Stimulated activated naive CD8-positive, alpha-beta T cell treated with anti-CD3 and anti-CD28 coated beads, Interleukin-15, amount 100 ng/mL, for 72 hours (primary cell): ENCODE measurements at regions not wholly inside any gene's neighbourhood (a gene's known extent, or its start where the extent isn't known, plus 50 kb on each side); places are given as distances from the start of the nearest gene placed in this dataset.
"Not testable (repeated sequence)": the region's sequence is repeated elsewhere in the genome, so short reads cannot be mapped to it uniquely, and the experiment has no call there.

ENCODE experiments used
- ATAC-seq: fragments of 150-1000 bp; cut with Tn5 transposase; 2 replicates; pipeline ENCODE4 v1.10.0; 2021; ENCODE audit warnings: mild to moderate bottlenecking, moderate library complexity
- DNase-seq, 2 donors: peaks; one replicate each; pipeline ENCODE4 v3.0.0; 2021 to 2022
- H3K27ac Mint-ChIP-seq, 2 donors: one replicate each; pipeline ENCODE4 v1.8.0; 2022; ENCODE audit warnings: mild to moderate bottlenecking in 2 of 2, mixed read lengths in 2 of 2, moderate library complexity in 2 of 2
- H3K27me3 Mint-ChIP-seq: one replicate; pipeline ENCODE4 v1.8.0; 2022; ENCODE audit warnings: mixed read lengths
- H3K4me1 Mint-ChIP-seq: one replicate; pipeline ENCODE4 v1.8.0; 2022; ENCODE audit warnings: mild to moderate bottlenecking, mixed read lengths
- H3K4me3 Mint-ChIP-seq, 2 donors: one replicate each; pipeline ENCODE4 v1.8.0; 2022; ENCODE audit warnings: mild to moderate bottlenecking in 2 of 2, mixed read lengths in 2 of 2, moderate library complexity in 1 of 2
- H3K9me3 Mint-ChIP-seq, 2 donors: one replicate each; pipeline ENCODE4 v1.8.0; 2022; ENCODE audit warnings: mixed read lengths in 2 of 2

DNA sequence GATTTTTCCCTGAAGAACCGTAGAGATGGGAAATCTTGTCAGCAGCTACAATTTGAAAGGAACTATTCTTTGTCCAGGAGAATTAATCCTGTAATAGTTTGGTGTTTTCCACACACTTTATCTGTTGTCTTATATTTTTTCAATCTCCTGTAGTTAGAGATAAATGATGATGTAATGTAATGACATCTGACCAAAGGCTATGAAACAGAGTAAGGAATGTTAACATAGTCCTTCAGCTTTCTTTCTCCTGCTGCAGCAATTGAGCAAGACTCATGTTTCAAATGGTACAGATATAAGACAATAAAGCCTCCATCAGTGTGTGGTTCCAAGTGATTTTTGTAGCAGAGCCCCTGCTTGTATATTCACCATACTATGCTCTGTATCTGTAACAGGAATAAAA lies 1028.4 kb downstream of the SI start:
- no peak for DNase-seq

DNA sequence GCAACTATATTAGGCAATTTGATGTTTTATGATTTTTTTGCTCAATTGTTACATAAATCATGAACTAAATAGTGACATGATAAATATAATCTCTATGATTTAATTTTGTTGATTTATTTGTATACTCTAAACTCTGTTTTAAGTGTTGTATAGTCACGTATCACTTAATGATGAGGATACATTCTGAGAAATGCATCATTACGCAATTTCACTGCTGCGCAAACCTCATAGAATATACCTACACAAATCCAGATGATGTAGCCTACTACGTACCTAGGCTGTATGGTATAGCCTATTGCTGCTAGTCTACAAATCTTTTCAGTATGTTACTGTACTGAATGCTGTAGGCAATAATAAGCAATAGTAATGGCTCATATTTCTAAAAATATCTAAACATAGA lies 1029.8 kb downstream of the SI start:
- Mint-ChIP-seq H3K27me3 (no peaks in the 10 kb centered on the region), H3K4me1 (no peaks in the 10 kb centered on the region), H3K4me3 (no peak overlapping the region), H3K27ac (no peak overlapping the region), H3K9me3 (peaks cover 4 to 8% of the 10 kb centered on the region in 2 donors)
- DNase-seq (no peak), ATAC-seq (no peak)

More for the DNA sequence above, 1028.4 kb downstream of the SI start:
- Mint-ChIP-seq H3K4me1 (no peaks in the 10 kb centered on the region), H3K4me3 (no peak overlapping the region), H3K9me3 (peaks cover 0 to 8% of the 10 kb centered on the region in 2 donors), H3K27me3 (no peaks in the 10 kb centered on the region), H3K27ac (no peak overlapping the region)
- no peak for ATAC-seq

DNA sequence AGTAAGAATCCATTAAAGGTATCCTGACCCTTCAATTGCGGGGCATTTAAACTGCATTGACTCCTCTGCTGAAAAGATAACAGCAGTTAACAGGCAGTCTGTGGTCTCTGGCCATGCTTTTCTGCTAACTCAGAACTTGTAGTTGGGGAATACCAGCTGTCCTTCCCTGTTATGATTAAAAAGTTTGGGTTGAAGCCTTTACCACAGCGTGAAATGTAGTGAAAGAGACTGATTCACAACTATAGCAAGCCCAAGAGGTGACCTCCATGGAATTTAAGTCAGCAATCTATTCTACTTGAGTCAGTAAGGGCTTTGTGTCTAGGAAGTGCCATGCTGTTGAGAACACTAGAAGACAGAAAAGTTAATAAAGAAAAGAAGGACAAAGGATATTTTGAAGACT lies 1037.3 kb downstream of the SI start:
- Mint-ChIP-seq H3K27me3 (no peaks in the 10 kb centered on the region), H3K4me1 (no peaks in the 10 kb centered on the region), H3K27ac (no peak overlapping the region), H3K9me3 (peaks cover 9 to 21% of the 10 kb centered on the region in 2 donors), H3K4me3 (no peak overlapping the region)
- ATAC-seq (no peak), DNase-seq (no peak)

DNA sequence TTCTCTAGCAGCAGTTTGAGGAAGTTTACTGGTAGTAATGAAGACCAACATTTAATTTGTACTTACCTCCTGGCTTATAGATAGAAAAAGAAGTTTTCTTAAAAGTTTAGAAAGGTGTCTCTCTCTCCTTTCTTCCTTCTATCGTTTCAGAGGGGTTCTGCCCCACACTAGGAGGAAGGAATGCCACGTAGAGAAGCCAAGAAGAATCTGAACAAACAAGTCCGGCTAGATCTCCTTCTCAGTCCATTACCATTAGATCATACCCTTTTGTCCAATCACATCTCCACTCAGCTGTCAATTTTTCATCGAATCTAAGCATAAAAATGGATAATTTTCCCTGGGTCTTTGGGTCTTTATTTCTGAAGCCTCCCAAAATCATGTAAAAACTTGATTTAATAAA lies 1048.1 kb downstream of the SI start:
- H3K9me3 Mint-ChIP-seq, result peaks cover 0 to 8% of the 10 kb centered on the region in 2 donors
- no peak for ATAC-seq
- no peak overlapping the region for H3K27ac Mint-ChIP-seq
- H3K27me3 Mint-ChIP-seq, result no peaks in the 10 kb centered on the region
- no peaks in the 10 kb centered on the region for H3K4me1 Mint-ChIP-seq
- no peak overlapping the region for H3K4me3 Mint-ChIP-seq
- DNase-seq, result no peak

- Mint-ChIP-seq H3K4me3 (no peak overlapping the region), H3K9me3 (peaks cover 11 to 13% of the 10 kb centered on the region in 2 donors), H3K27me3 (no peaks in the 10 kb centered on the region), H3K4me1 (no peaks in the 10 kb centered on the region), H3K27ac (no peak overlapping the region)
- ATAC-seq, result no peak
- DNase-seq, result no peak
Observed at GRCh38 chr3:164024786-164025185, 1053.5 kb downstream of the SI start.

DNA sequence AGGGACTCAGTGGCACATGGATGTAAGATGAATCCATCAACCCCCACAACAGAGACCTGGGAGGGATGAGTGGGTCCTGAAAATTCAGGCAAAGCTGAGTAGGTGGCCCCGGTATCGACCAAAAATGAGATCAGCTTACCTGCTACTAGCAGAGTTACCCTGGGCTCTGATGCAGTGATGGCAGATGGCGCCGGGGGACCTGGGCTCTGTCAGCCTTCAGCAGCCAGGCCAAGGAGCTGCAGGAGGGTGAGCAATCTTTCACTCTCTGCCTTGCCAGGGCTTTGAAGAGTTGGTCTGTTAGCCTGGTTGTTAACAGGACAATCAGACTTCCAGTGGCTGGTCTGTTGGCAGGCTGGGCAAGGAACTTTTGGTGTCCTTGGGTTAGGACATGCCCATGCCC lies 1054.8 kb downstream of the SI start:
- DNase-seq, result no peak
- no peak overlapping the region for H3K27ac Mint-ChIP-seq
- H3K9me3 Mint-ChIP-seq, result peaks cover 11 to 13% of the 10 kb centered on the region in 2 donors
- H3K27me3 Mint-ChIP-seq, result no peaks in the 10 kb centered on the region
- H3K4me3 Mint-ChIP-seq, result no peak overlapping the region
- ATAC-seq, result no peak
- no peaks in the 10 kb centered on the region for H3K4me1 Mint-ChIP-seq

DNA sequence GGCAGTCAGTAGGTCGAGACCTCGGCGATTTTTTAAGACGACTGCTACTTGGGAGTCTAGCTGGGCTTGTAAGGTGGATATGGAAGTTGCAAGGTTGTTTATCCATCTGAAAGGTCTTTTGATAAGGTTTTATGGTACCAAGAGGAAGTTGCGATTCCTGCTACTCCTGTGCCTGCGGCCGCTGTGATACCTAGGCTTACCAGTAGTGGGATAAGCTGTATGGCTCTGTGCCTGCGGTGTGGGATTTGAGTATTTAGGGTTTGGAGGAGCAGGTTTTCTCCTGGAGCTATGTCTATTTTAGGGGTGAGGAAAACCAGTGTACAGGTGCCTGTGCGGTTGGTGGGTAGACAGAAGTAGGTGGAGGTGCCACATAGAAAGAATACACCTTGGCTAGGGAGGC lies 1059.8 kb downstream of the SI start:
- H3K9me3 Mint-ChIP-seq, result no peaks in the 10 kb centered on the region
- no peak overlapping the region for H3K4me3 Mint-ChIP-seq
- H3K4me1 Mint-ChIP-seq, result no peaks in the 10 kb centered on the region
- DNase-seq, result no peak
- H3K27ac Mint-ChIP-seq, result no peak overlapping the region
- H3K27me3 Mint-ChIP-seq, result no peaks in the 10 kb centered on the region
- ATAC-seq, result no peak

GRCh38 chr3:164007765-164008164 lies 1070.5 kb downstream of the SI start:
- no peak overlapping the region for H3K27ac Mint-ChIP-seq
- no peak overlapping the region for H3K4me3 Mint-ChIP-seq
- peaks cover 5 to 13% of the 10 kb centered on the region in 2 donors for H3K9me3 Mint-ChIP-seq
- no peak for DNase-seq
- no peak for ATAC-seq
- H3K4me1 Mint-ChIP-seq, result no peaks in the 10 kb centered on the region
- H3K27me3 Mint-ChIP-seq, result no peaks in the 10 kb centered on the region

- ATAC-seq, result no peak
- H3K27ac Mint-ChIP-seq, result no peak overlapping the region
- no peaks in the 10 kb centered on the region for H3K27me3 Mint-ChIP-seq
- H3K9me3 Mint-ChIP-seq, result peaks cover under 1 to 15% of the 10 kb centered on the region in 2 donors
- no peak overlapping the region for H3K4me3 Mint-ChIP-seq
- DNase-seq, result no peak
- H3K4me1 Mint-ChIP-seq, result no peaks in the 10 kb centered on the region
Observed at GRCh38 chr3:164004205-164004604, 1074.1 kb downstream of the SI start.

- not testable (repeated sequence) for H3K4me1 Mint-ChIP-seq, DNase-seq, H3K27me3 Mint-ChIP-seq, H3K4me3 Mint-ChIP-seq, ATAC-seq, H3K27ac Mint-ChIP-seq
- peaks cover 5 to 15% of the 10 kb centered on the region in 2 donors for H3K9me3 Mint-ChIP-seq
Observed at GRCh38 chr3:164003016-164003415, 1075.3 kb downstream of the SI start.

DNA sequence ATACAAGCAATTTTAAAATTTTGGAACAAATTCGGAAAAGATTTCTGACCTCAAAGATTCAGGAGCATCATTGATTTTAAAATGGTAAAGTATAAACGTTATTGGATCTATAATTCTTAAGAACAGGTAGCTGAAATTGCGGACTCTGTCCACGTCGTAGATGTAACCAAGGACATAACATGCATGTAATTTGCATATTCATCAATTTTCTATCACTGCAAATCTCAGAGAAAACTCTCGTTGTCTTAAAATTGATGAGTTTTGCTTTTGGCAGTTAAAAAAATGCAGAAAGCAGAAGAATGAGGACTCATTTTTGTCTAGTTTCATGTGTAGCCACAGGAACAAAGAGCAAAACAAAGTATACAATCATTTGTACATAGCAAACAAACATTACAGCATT lies 1094.4 kb downstream of the SI start:
- H3K9me3 Mint-ChIP-seq, result no peaks in the 10 kb centered on the region
- no peak overlapping the region for H3K4me3 Mint-ChIP-seq
- ATAC-seq, result no peak

GRCh38 chr3:163971861-163972260 lies 1106.4 kb downstream of the SI start:
- no peak overlapping the region for H3K4me3 Mint-ChIP-seq
- H3K27me3 Mint-ChIP-seq, result no peaks in the 10 kb centered on the region
- H3K4me1 Mint-ChIP-seq, result no peaks in the 10 kb centered on the region
- H3K9me3 Mint-ChIP-seq, result peaks cover 4 to 13% of the 10 kb centered on the region in 2 donors
- H3K27ac Mint-ChIP-seq, result no peak overlapping the region
- ATAC-seq (no peak), DNase-seq (no peak)

More for the DNA sequence above, 1094.4 kb downstream of the SI start:
- no peaks in the 10 kb centered on the region for H3K27me3 Mint-ChIP-seq
- no peak for DNase-seq
- H3K4me1 Mint-ChIP-seq, result no peaks in the 10 kb centered on the region
- H3K27ac Mint-ChIP-seq, result no peak overlapping the region

DNA sequence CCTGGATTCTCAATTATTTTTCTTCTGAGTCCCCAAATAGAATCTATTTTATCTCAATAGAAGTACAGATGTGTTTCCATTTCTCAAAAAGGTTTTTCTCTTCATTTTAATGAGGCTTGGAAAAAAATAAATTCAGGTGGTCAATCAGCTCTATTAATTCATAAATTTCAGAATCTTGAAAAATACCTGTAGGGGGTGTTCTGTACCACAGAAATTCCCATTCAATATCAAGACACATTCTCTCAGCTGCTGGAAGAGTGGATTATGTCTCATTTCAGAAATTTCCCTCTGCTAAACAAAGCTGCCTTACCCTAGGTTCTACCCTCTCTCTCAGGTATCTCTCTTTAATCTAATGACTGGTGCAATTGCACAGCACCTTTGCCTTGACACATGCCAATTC lies 1121.2 kb downstream of the SI start:
- DNase-seq (no peak), ATAC-seq (no peak)
- Mint-ChIP-seq H3K4me1 (no peaks in the 10 kb centered on the region), H3K27ac (no peak overlapping the region), H3K4me3 (no peak overlapping the region), H3K27me3 (no peaks in the 10 kb centered on the region), H3K9me3 (peaks cover 8 to 10% of the 10 kb centered on the region in 2 donors)

DNA sequence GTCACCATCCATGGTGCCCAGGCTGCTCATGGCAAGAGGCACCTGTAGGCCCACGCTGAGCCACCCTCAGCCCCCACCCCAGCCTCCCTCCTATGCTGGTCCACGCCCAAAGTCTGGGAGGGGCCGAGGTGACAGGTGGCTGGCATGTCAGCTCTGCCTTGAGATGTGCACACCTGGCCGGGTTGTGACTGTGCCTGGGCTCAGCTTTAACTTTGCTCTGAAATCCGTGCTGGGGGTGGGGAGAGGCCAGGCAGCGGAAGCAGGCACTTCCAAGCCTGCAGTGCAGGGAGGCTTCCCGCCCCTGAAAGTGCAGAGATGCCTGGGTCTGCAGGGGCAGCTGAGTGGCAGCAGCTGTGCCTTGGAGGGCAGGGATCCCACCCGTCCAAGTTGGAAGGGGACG lies 1124.8 kb downstream of the SI start:
- DNase-seq, result no peak
- H3K27me3 Mint-ChIP-seq, result no peaks in the 10 kb centered on the region
- no peaks in the 10 kb centered on the region for H3K4me1 Mint-ChIP-seq
- H3K9me3 Mint-ChIP-seq, result no peaks in the 10 kb centered on the region
- no peak overlapping the region for H3K4me3 Mint-ChIP-seq
- ATAC-seq, result no peak
- no peak overlapping the region for H3K27ac Mint-ChIP-seq

DNA sequence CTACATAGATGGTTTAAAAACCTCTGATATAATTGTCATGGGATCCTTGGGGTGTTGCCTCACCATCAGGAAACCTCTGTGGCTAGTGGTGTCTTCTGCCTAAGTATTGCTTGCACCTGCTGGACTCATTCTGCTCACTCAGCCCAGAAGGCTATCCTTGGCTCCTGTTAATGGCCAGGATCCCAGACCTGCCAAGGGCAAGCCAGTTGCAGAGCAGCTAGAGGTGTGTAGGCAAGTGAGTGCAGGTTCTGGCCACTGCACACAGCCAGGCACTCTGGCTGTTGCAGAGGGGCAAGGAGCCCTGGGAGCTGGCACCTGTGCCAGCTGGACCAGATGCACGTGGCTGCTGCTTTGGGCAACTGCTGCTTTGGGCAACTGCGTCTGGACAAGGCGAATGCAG lies 1125.8 kb downstream of the SI start:
- H3K27me3 Mint-ChIP-seq, result no peaks in the 10 kb centered on the region
- H3K4me1 Mint-ChIP-seq, result no peaks in the 10 kb centered on the region
- no peak overlapping the region for H3K4me3 Mint-ChIP-seq
- DNase-seq, result no peak
- ATAC-seq, result no peak
- H3K27ac Mint-ChIP-seq, result no peak overlapping the region
- no peaks in the 10 kb centered on the region for H3K9me3 Mint-ChIP-seq

DNA sequence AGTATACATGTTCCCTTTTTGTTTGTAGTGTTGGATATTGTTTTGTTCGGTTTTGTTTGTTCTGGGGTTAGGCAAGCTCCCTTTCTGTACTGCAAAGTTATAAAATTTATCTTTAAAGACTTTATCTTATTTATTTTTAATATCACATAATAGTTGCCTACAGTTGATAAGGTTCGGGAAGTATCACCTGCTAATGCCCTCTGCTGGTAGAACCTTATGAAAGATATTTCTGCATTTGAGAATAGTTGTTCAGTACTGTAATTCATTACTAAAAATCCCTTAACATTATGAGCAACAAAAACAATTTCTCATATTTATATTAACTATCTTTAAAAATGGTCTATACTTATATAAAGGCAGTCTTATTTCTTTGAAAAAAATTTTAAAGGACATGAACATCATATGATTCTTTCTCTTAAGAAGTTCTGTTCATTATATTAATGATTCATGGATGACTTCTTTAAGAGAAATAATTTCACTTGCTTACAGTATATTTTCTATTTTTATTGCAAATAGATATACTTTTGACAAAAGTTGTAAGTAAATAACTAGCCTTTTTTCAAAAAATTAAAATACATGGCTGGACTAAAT lies 1126.8 kb downstream of the SI start:
- Mint-ChIP-seq H3K27me3 (no peaks in the 10 kb centered on the region), H3K9me3 (no peaks in the 10 kb centered on the region), H3K4me3 (no peak overlapping the region), H3K4me1 (no peaks in the 10 kb centered on the region), H3K27ac (no peak overlapping the region)
- ATAC-seq (no peak), DNase-seq (no peak)

GRCh38 chr3:163946785-163947184 lies 1131.5 kb downstream of the SI start:
- Mint-ChIP-seq H3K27me3 (no peaks in the 10 kb centered on the region), H3K4me3 (no peak overlapping the region), H3K4me1 (no peaks in the 10 kb centered on the region), H3K9me3 (peaks cover 5 to 16% of the 10 kb centered on the region in 2 donors), H3K27ac (no peak overlapping the region)
- ATAC-seq, result no peak
- DNase-seq, result no peak
